Central memory CD8-positive, alpha-beta T cell (primary cell): ENCODE measurements at regions not wholly inside any gene's neighbourhood (a gene's known extent, or its start where the extent isn't known, plus 50 kb on each side); places are given as distances from the start of the nearest gene placed in this dataset.

Source experiments
- ATAC-seq: fragments of 150-1000 bp; cut with Tn5 transposase; replicated peaks from 2 replicates; pipeline ENCODE4 v1.10.0; 2022; ENCODE audit warnings: mild to moderate bottlenecking, moderate FRiP score, moderate number of reproducible peaks; ENCODE audit not compliant: poor library complexity, severe bottlenecking; ENCODE audit errors: extremely low read depth
- DNase-seq, 2 donors: peaks; one replicate each; pipeline ENCODE4 v3.0.0; 2021; ENCODE audit warnings: low spot score in 2 of 2
- H3K27ac Mint-ChIP-seq: one replicate; pipeline ENCODE4 v1.8.0; 2022; ENCODE audit warnings: low read depth, mild to moderate bottlenecking, moderate library complexity, mixed read lengths
- H3K27me3 Mint-ChIP-seq: one replicate; pipeline ENCODE4 v1.8.0; 2022; ENCODE audit warnings: mixed read lengths
- H3K36me3 Mint-ChIP-seq: one replicate; pipeline ENCODE4 v1.8.0; 2022; ENCODE audit warnings: mild to moderate bottlenecking, moderate library complexity, mixed read lengths; ENCODE audit not compliant: insufficient read depth
- H3K4me1 Mint-ChIP-seq: one replicate; pipeline ENCODE4 v1.8.0; 2022; ENCODE audit warnings: mixed read lengths
- H3K4me3 Mint-ChIP-seq: one replicate; pipeline ENCODE4 v1.8.0; 2022; ENCODE audit warnings: mild to moderate bottlenecking, moderate library complexity, mixed read lengths
- H3K9me3 Mint-ChIP-seq: one replicate; pipeline ENCODE4 v1.8.0; 2022; ENCODE audit warnings: mixed read lengths

GRCh38 chr4:82268826-82269193 is 105.0 kb downstream of the HNRNPD start:
- H3K4me3 Mint-ChIP-seq, result no peak overlapping the region
- H3K4me1 Mint-ChIP-seq, result peaks cover 14% of the 10 kb centered on the region
- no peaks in the 10 kb centered on the region for H3K36me3 Mint-ChIP-seq

GRCh38 chr4:82268050-82268825 is 105.6 kb downstream of the HNRNPD start:
- DNase-seq (no peak), ATAC-seq (peak; percentile 89)
- H3K4me3 Mint-ChIP-seq, result no peak overlapping the region
- H3K9me3 Mint-ChIP-seq, result no peaks in the 10 kb centered on the region
- peaks cover 14% of the 10 kb centered on the region for H3K4me1 Mint-ChIP-seq
- peaks cover 56% of the 10 kb centered on the region for H3K27me3 Mint-ChIP-seq
- H3K36me3 Mint-ChIP-seq, result no peaks in the 10 kb centered on the region
- H3K27ac Mint-ChIP-seq, result no peak overlapping the region

More at GRCh38 chr4:82268826-82269193, 105.0 kb downstream of the HNRNPD start:
- Mint-ChIP-seq H3K27ac (no peak overlapping the region), H3K9me3 (no peaks in the 10 kb centered on the region), H3K27me3 (peaks cover 52% of the 10 kb centered on the region)
- DNase-seq, result no peak
- ATAC-seq, result no peak

DNA sequence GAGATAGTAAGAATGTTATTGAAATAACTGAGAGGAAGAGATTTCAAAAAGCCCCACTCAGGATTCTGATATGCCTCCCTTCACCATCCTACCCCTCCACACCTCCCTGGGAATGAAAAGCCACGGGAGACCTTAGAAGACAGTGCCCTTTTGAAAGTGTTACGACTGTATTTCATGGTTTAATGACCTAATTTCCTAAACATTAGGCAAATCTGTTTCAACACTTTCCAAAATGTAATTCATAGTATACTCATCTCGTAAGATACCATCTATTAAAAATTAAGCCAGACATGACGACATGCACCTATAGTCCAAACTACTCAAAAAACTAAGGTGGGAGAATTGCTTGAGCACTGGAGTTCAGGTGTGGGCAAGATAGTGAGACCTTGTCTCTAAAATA is 106.3 kb downstream of the HNRNPD start:
- H3K27me3 Mint-ChIP-seq, result peaks cover 53% of the 10 kb centered on the region
- peaks cover 14% of the 10 kb centered on the region for H3K4me1 Mint-ChIP-seq
- H3K4me3 Mint-ChIP-seq, result no peak overlapping the region
- ATAC-seq, result no peak
- no peaks in the 10 kb centered on the region for H3K9me3 Mint-ChIP-seq
- H3K36me3 Mint-ChIP-seq, result no peaks in the 10 kb centered on the region
- no peak overlapping the region for H3K27ac Mint-ChIP-seq
- no peak for DNase-seq

- no peak overlapping the region for H3K27ac Mint-ChIP-seq
- H3K4me3 Mint-ChIP-seq, result no peak overlapping the region
- no peaks in the 10 kb centered on the region for H3K36me3 Mint-ChIP-seq
- H3K4me1 Mint-ChIP-seq, result peaks cover 14% of the 10 kb centered on the region
- ATAC-seq (no peak), DNase-seq (no peak)
- no peaks in the 10 kb centered on the region for H3K9me3 Mint-ChIP-seq
- peaks cover 61% of the 10 kb centered on the region for H3K27me3 Mint-ChIP-seq
Measured at GRCh38 chr4:82266345-82266744, 107.4 kb downstream of the HNRNPD start.

DNA sequence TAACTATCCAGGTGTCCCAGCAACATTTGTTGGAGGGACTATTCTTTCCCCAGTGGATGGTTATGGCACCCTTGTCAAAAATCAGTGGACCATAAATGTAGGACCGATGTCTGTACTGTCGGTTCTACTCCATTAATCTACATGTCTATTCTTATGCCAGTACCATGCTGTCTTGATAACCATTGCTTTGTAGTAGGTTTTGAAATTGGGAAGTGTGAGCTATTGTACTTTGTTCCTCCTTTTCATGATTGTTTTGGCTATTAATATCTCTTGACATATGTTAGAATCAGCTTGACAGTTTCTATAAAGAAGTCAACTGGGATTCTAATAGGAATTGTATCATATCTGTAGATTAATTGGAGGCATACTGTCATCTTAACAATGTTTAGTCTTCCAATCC is 112.7 kb downstream of the HNRNPD start:
- Mint-ChIP-seq H3K4me3 (no peak overlapping the region), H3K27ac (no peak overlapping the region), H3K4me1 (no peaks in the 10 kb centered on the region), H3K36me3 (peaks cover 2% of the 10 kb centered on the region), H3K9me3 (no peaks in the 10 kb centered on the region), H3K27me3 (peaks cover 59% of the 10 kb centered on the region)
- DNase-seq (no peak), ATAC-seq (no peak)

DNA sequence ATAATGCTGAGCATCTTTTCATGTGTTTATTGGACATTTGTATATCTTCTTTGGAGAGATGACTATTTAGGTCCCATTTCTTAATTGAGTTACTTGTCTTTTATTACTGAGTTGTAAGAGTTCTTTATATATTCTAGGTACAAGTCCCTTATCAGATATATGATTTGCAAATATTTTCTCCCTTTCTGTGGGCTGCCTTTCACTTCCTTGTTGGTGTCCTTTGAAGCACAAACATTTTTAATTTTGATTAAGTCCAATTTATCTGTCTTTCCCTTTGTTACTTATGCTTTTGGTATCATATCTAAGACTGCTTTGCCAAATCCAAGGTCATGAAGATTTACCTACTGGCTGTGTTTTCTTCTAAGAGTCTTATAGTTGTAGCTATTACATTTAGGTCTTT is 113.2 kb downstream of the HNRNPD start:
- H3K36me3 Mint-ChIP-seq, result peaks cover 2% of the 10 kb centered on the region
- ATAC-seq, result no peak
- no peak overlapping the region for H3K27ac Mint-ChIP-seq
- no peaks in the 10 kb centered on the region for H3K4me1 Mint-ChIP-seq
- no peak overlapping the region for H3K4me3 Mint-ChIP-seq
- H3K9me3 Mint-ChIP-seq, result no peaks in the 10 kb centered on the region
- DNase-seq, result no peak
- H3K27me3 Mint-ChIP-seq, result peaks cover 55% of the 10 kb centered on the region

- Mint-ChIP-seq H3K4me3 (no peak overlapping the region), H3K4me1 (no peaks in the 10 kb centered on the region), H3K36me3 (peaks cover 2% of the 10 kb centered on the region), H3K9me3 (no peaks in the 10 kb centered on the region), H3K27me3 (peaks cover 22% of the 10 kb centered on the region), H3K27ac (no peak overlapping the region)
- DNase-seq (no peak), ATAC-seq (no peak)
Measured at GRCh38 chr4:82256718-82257117, 117.1 kb downstream of the HNRNPD start.

DNA sequence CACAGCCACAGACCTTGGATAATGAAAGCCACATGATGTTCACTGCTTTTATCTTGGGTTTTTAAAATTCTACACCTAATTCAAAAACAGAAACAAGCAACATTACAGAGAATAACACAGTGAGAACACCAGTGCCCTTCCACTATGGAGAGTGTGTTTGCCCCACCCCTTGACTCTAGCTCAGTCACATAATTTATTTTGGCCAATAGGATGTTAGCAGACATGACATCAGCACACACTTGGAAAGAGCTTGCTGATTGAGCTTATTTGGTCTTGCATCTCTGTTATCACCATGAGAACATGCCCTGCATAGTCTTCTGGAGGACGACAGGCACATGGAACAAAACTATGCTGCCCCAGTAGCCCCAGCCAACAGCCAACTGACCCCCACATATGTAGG is 118.1 kb downstream of the HNRNPD start:
- H3K27ac Mint-ChIP-seq, result no peak overlapping the region
- H3K27me3 Mint-ChIP-seq, result peaks cover 21% of the 10 kb centered on the region
- no peaks in the 10 kb centered on the region for H3K4me1 Mint-ChIP-seq
- ATAC-seq (no peak), DNase-seq (no peak)
- H3K36me3 Mint-ChIP-seq, result peaks cover 2% of the 10 kb centered on the region
- no peaks in the 10 kb centered on the region for H3K9me3 Mint-ChIP-seq
- H3K4me3 Mint-ChIP-seq, result no peak overlapping the region

- H3K36me3 Mint-ChIP-seq, result no peaks in the 10 kb centered on the region
- no peak overlapping the region for H3K4me3 Mint-ChIP-seq
Measured at GRCh38 chr4:82248903-82249632, 124.7 kb downstream of the HNRNPD start.

GRCh38 chr4:82247629-82248028 is 126.2 kb downstream of the HNRNPD start:
- Mint-ChIP-seq H3K27ac (no peak overlapping the region), H3K9me3 (no peaks in the 10 kb centered on the region), H3K27me3 (peaks cover 21% of the 10 kb centered on the region), H3K36me3 (no peaks in the 10 kb centered on the region), H3K4me1 (no peaks in the 10 kb centered on the region), H3K4me3 (no peak overlapping the region)
- DNase-seq (no peak), ATAC-seq (no peak)

More at GRCh38 chr4:82248903-82249632, 124.7 kb downstream of the HNRNPD start:
- Mint-ChIP-seq H3K9me3 (no peaks in the 10 kb centered on the region), H3K27ac (no peak overlapping the region), H3K4me1 (no peaks in the 10 kb centered on the region), H3K27me3 (peaks cover 21% of the 10 kb centered on the region)
- no peak for DNase-seq
- no peak for ATAC-seq

DNA sequence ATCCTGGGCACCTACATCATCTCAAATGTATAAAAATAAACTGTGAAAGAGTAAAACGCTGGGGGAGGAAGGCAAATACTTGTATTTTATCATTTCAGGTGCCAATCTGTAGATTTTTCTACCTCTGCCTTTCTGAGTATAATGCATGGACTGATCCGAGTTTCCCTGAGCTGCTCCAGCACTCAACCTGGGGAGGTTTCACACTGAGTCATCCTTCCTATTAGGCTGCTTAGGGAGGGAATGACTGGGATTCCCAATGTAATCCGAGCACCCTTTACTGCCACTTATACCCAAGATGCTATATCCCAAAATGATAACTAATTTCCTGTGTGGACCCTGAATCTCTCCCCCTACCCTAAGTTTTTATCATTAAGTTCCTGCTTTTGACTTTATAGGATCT is 126.6 kb downstream of the HNRNPD start:
- no peaks in the 10 kb centered on the region for H3K36me3 Mint-ChIP-seq
- peaks cover 21% of the 10 kb centered on the region for H3K27me3 Mint-ChIP-seq
- no peak overlapping the region for H3K4me3 Mint-ChIP-seq
- no peak for ATAC-seq
- no peaks in the 10 kb centered on the region for H3K9me3 Mint-ChIP-seq
- H3K4me1 Mint-ChIP-seq, result no peaks in the 10 kb centered on the region
- no peak for DNase-seq
- H3K27ac Mint-ChIP-seq, result no peak overlapping the region

DNA sequence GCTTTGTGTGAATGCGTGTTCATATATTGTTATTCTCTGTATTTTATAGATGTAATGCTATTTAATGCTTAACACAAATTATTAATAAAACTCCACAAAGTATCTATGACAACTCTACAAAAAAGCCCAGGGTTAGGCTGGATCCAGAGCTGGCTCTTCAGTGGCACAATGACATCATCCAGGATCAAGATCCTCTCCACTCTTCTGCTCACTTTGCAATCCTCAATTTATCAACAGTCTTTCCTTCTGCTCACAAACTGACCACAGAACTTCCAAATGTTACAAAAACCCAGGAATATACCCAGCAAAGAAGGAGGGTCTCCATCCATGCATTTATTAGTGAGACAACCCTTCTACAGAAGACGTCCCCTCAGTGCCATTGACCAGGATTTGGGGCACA is 132.3 kb downstream of the HNRNPD start:
- Mint-ChIP-seq H3K27me3 (peaks cover 21% of the 10 kb centered on the region), H3K36me3 (no peaks in the 10 kb centered on the region), H3K4me1 (no peaks in the 10 kb centered on the region), H3K9me3 (no peaks in the 10 kb centered on the region), H3K27ac (no peak overlapping the region), H3K4me3 (no peak overlapping the region)
- DNase-seq, result no peak
- no peak for ATAC-seq

- Mint-ChIP-seq H3K27ac (no peak overlapping the region), H3K9me3 (no peaks in the 10 kb centered on the region), H3K4me3 (no peak overlapping the region), H3K4me1 (no peaks in the 10 kb centered on the region), H3K36me3 (no peaks in the 10 kb centered on the region), H3K27me3 (peaks cover 22% of the 10 kb centered on the region)
- DNase-seq (no peak), ATAC-seq (no peak)
Measured at GRCh38 chr4:82240410-82240809, 133.4 kb downstream of the HNRNPD start.
